HG02571 (cell line): ENCODE measurements at regions not wholly inside any gene's neighbourhood (a gene's known extent, or its start where the extent isn't known, plus 50 kb on each side); places are given as distances from the start of the nearest gene placed in this dataset.

ENCODE experiments used
- ATAC-seq: cut with Tn5 transposase; IDR thresholded peaks from one replicate; pipeline ENCODE4 v1.9.1; 2021; ENCODE audit warnings: mild to moderate bottlenecking, moderate library complexity; ENCODE audit not compliant: unreplicated experiment

DNA sequence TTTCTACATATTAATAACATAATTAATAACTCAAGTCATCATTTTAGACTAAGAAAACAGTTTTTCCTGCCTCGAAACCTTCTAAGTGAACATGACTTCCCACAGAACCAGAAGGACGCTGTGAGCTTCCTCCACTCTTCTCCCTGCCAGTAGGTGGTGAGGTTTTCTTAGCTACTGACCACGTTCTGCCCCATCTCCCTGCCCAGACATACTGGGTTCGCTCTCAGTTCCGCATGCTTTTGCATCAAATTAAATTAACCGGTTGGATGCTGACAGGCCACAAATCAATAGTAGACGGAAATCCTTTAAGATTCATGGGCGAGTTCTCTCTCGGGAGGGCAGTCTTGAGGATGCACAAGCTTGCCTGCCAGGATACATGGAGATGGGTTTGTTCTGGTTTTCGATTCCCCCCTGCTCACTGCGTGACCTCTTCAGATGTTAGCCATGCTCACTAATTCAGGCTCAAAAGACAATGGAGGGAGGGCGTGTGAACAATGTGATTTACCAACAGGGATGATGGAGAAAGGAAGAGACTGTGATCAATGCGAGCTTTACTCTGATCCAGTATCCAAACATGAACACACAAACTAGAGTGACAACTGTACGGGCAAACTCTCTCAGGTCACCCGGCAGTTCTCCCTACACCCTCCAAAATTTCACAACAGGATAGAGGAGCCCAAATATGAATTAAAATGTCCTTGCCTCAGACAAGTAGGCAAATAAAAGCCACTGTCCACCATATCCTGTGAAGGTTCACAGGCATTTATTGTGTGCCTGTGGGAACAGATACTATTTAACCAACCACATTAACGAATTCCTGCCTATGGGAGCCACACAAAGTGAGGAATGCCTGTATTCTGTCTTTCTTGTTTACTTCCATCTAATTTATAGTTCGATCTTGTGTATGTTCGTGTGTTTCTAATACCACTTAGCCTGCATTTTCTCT, 375.7 kb downstream of the EIPR1 start:
- ATAC-seq = no peak

DNA sequence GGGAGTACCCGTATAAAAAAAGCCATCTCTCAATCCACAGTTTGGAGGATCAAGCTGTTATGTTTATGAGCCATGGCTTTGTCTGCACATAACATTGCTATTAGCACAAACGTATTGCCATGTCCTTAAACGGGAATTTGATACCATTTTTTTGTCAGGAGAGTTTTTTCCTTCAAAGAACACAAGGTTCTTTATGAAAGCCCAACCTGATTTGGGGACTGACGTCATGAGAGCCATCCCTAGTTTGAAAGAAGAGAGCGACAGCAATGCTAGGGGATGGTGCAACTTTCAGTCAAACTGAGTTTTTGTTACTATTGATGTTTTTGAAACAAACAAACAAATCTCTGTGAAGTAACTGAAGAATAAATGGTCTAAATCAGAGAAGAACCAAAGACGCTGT, 376.6 kb downstream of the EIPR1 start:
- ATAC-seq = no peak

DNA sequence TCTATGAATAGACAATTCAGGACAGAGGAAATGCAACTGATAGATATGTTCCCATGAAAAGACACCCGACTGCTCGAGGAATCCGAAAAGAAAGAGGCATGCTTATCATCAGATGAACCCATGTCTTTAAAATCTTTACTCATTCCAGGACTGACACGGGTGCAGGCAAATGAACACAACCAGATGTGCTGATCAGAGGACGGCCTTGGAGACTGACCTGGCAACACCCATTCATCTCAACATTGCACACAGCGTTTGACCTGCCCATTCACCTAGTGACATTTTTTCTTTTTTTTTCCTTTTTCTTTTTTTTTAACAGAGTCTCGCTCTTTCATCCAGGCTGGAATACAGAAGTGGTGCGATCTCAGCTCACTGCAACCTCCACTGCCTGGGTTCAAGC, 377.5 kb downstream of the EIPR1 start:
- no peak for ATAC-seq

DNA sequence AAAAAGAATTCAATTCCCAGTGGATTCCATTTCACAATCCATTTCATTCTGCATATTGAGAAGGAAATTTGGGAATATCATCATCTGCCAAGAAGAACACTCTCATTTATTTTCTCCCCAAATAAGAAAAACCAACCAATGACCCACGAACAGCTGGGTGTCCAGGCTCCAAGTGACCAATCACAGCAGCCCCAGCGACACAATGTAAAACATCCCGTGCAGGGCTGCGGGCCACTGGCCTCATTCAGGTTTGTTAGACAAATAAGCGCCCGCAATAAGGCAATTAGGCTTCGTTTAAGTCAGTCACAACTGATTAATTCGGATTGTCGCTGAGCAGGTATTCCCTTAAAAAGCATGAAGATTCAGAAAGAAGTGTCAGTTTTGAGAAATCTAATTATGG, 378.6 kb downstream of the EIPR1 start:
- ATAC-seq = no peak

DNA sequence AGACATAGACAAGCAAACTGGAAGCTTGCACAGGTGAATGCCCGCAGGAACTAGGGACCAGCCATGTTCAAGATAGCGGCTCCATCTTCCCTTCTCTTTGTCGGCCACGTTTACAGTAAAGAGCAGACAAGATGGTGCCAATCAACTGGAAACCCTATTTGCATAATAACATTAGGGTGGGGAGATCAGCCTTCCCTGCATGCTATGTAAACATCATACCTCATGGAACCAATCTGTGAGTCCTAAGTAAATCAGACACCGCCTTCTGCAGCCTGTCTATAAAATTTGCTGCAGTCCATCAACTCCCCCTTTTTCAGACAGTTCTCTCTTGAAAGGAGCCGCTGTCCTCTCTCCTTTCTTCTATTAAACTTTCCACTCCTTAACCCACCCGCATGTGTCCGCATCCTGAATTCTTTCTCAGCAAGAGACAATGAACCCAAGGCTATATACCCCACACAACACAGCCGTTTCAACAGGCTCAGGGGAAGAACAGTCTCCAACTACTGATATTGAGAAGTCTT, 384.4 kb downstream of the EIPR1 start:
- ATAC-seq = no peak

DNA sequence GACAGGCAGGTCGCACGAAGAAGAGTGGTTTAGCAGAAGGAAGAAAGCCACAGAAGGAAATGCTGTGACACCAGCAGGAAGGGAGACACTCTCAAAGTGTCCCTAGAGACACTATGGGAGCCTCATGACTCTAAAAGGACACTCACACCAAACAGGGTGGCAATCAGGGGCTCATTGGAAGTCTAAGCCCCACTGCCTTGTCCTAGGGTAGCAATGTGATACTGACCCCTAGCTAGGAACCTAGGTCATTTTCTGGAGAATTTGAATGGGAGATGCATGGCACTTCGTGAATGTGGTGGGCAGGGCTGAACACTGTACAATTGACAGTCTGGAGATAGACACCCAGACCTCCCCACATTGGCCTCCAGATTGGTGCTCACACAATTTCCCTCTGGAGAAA, 385.0 kb downstream of the EIPR1 start:
- ATAC-seq = no peak

DNA sequence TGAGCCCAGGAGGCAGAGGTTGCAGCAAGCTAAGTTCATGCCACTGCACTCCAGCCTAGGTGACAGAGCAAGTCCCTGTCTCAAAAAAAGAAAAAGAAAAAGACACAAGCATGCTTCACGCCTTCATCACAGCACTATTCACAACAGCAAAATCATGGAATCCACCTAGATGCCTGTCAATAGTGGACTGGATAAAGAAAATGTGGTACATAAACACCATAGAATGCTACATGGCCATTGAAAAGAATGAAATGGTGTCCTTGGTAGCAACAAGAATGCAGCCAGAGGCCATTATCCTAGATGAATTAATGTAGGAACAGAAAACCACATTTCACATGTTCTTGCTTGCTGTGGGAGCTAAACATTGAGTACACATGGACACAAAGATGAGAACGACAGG, 392.6 kb downstream of the EIPR1 start:
- ATAC-seq = no peak

DNA sequence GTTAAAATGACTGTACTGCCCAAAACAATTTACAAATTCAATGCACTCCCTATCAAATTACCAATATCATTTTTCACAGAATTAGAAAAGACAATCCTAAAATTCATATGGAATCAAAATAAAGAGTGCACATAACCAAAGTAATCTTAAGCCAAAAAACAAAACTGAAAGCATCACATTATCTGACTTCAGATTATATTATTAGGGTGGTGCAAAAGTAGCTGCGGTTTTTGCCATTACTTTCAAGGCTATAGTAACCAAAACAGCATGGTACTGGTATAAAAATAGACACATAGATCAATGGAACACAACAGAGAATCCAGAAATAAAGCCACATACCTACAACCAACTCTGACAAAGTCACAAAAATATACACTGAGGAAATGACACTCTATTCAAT, 396.6 kb downstream of the EIPR1 start:
- no peak for ATAC-seq

DNA sequence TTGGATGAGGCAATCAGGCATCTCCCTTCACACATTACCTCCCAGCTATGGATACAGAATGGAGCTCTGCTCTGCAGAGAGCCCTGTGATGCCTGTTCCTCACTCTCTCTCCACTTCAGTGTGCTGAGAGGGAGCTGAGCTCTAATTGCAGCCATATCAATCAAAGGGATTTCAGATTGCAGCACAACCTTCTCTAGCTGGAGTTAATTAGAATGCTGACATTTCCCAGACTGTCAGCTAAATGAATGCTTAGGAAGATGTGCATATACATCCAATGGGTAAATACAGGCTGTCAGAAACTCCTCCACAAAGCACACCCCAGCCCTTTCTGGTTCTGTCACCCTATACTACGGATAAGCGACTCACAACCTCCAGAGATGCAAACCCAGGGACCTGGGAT, 402.6 kb downstream of the EIPR1 start:
- no peak for ATAC-seq

DNA sequence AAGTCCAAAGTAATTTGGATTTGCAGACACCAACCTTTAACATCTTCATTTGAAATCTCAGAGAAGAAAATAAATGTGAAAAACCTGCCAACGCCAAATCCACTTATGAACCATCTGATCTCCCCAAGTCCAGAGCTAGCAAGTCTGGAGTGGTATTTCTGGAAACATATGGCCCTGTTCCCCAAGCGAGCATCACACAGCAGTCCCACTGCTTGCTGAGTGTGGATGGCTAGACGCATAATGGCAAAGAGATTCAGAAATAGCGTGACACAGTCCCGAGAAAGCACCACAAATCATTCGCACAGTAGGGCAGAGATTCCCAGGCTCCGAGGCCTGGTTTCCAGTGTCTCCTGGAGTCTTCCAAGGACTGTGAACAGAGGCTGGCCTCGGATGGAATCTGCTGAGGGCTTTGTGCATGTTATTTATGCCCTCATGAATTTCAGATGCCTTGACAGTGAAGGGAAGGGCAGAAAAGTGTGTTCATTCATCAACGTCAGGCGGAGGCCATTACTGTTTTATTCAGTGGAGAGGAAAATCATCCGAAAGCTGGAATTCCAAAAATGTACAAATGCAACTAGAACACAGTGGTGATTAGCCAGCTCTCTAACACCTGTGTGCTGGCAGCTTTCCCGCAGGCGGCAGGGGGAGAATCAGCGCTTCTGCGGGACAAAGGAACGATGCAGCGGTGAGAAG, 417.0 kb downstream of the EIPR1 start:
- no peak for ATAC-seq

DNA sequence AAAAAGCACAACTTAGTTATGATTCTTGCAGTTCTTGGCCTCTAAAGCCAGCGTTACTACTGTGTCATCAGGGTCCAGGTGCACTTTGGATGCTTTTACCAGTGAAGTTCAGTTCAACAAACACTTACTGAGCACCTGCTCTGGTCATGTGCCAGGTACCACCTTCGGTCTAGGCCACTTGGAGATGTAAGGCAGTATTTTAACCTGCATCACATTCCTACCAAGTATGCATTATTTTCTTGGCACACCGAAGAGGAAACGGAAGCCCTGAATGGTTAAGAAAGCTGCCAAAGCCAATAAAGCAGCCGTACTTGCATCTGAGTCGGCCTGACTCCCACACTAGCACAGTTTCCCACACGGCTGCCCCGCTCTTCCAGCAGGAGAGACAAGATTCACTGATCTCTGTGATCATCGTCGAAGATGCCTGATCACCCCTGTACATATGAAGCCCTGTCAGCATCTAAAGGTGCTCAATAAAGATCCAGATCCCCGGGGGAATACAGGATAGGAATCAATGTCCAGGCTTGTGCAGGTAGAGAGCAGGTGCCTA, 427.1 kb downstream of the EIPR1 start:
- ATAC-seq = no peak

DNA sequence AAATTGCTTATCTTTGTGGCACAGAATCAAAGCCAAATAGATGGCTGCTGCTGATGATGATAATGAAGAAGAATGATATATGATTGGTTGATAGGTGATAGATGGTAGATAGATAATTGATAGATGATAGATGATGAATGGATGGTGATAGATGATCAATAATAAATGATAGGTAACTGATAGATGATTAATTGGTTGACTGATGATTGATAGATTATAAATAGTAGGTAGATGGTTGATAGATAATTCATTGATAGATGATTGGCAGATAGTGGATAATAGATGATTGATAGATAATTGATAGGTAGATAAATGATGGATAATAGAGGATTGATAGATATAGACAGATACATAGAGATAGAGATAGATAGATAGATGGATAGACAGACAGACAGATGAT, 430.2 kb downstream of the EIPR1 start:
- no peak for ATAC-seq

DNA sequence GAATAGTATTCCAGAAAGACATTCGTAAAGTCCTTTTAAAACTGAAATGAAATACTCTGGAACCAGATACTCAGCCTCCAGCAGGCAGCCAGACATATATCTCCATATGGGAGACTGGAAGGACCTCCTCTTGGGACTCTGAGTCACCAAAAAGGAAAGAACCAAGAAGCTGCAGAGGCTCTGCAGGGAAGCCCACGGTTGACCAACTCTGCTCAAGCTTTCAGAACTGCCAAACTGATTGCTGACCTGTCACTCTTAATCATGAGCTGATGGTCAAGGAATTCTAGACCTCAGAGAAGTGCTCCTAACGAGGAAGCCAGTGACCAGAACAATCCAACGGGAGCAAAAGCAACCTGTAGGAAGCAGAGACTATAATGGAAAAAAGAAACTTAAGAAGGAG, 434.7 kb downstream of the EIPR1 start:
- no peak for ATAC-seq

DNA sequence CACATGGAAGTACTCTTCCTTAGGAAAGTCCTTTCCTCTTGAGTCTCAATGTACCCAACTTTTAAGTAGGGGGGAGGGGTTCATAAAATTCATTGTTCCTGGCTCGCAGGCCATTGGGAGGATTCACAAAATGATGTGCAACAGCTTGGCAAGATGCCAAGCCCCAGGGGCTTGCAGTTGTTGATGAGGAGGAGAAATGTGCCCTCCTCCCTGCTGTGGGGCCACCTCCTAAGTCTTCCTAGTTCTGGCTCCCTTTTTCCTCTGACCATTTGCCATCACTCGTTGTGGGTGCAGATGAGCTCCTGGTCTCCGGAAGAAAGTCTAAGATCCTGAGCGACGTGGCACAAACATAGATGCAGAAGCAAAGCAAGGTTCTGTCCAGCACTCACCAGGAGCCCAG, 435.4 kb downstream of the EIPR1 start:
- no peak for ATAC-seq

DNA sequence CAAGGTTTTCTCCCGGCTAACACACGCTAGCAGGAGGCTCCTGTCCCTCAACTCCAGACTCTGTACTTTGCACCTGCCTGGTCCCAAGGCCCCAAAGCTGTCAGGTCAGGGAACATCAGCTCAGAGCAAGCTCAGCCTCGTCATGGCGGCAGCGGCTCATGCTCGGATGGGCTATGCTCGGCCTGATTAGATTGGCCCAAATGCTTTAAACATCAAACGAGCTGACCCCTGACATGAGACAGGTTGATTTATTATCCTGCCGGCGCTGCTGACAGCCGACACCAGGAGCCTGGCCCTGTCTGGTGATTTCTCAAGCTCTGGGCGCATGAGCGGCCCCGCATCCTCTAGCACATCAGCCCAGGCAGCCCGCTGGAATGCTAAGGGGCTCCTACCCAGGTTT, 436.4 kb downstream of the EIPR1 start:
- no peak for ATAC-seq

DNA sequence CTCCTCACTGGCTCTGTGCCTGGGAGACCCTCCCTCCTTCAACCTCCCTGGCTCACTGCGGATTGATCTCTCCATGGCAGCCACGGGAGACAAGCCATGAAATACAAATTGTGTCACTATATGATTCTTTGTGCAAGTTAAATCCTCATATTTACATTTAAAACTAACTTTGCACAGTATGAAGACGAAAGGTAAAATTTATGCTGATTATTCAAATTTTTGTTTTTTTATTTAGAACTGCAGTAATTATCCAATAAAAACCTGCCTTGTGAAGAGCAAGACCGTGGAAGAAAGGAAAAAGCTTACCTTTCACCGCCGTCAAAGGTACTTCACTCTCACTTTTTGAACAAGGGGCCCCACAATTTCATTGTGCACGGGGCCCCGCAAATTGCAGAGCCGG, 436.9 kb downstream of the EIPR1 start:
- ATAC-seq = no peak

DNA sequence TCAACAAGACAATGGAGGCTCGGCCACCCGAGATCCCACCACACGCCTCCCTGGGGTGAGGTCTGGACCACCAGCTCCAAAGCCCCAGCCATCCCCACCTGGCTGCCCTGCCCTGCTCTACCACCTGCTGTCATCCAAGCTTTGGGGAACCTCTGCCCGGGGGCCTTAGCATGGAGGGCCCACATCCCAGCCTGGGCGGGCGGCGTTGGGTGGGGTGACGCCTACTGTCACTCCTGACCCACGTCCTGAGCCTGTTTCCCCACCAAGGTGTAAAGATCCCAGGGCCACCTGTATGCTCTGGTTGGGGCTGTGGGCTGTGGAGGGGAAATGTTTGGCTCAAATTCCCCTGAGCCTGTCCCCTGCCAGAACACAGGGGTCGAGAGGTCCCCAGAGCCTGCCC, 437.6 kb downstream of the EIPR1 start:
- ATAC-seq = no peak

DNA sequence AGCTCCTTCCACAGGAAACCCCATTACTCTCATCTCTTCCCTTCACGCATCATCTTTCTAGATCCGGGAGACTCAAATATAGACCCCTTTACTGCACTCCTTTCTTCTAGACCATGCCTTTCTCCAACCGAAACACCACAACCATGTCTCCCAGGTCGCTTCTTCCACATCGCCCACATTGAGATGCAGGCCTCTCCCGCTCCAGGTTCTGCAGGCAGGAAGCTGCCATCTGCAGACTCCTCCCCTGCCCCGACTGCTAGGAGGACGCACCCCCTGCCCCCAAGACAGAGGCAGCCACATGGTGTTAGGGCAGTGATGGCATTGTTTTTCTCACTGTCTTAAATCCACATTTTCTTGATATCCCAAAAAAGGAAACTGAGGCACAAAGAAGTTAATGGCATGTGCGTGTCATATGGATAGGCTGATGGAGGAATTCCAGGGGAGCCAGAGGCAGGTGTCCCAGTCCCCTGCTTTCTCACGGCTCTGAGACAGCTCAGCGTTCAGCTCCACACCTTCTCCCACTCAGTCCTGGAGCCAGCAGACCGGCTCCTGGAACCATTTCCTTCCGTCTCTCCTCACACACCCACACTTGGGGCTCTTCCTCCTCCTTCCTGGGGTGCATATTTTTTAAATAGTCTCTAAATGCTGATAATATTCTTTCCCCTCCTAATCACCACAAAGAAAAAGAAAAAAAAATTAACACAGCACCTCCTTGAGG, 438.4 kb downstream of the EIPR1 start:
- no peak for ATAC-seq

DNA sequence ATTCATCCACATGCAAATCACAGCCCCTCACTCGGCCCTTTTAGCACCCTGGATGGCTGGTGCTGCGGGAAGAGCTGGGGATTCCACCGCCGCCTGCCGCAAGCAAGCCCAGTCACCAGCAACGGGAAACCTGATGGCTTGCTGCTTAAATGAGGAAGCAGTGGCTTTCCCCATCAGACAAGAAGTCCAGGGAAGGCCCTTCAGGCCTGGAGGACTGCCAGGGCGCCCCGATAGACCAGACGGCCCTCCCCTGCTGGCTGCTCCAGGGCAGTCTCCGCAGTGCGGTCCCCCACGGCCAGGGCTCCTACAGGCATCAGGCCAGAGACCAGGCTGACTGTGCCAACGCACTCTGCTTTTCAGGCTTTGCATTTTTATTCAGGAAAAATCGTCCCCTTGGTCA, 439.1 kb downstream of the EIPR1 start:
- no peak for ATAC-seq

DNA sequence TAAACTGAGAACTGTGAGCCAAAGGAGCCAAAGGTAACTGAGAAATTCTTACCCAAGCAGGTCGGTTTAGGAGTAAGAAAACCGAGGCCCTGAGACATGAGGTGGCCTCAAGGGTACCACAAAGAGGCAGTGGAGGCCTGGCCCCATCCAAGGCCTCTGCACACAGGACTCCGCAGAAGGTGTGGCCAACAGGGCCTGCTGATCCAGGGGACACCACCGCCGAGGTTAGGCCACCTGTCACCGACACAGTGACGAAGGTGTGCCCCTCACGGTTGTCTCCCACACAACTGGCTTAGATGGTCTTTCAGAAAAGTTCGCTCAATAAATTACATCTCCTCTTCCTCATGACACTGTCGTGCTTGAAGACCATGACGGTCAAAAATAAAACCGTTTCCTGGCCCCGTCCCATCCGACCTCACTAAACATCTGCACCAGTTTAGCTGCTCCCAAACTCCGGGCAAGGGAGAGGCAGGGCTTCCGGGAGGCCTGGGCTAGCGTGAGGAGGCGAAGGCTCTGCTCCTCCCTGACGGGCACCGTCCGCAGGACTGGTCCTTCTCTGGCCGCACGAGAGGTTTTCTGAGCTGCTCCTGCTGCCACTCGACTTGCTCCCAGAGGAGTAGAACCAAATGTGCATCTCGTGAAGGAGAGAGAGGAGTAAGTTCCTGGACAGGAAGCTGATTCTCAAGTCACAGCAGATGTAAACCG, 442.0 kb downstream of the EIPR1 start:
- no peak for ATAC-seq

DNA sequence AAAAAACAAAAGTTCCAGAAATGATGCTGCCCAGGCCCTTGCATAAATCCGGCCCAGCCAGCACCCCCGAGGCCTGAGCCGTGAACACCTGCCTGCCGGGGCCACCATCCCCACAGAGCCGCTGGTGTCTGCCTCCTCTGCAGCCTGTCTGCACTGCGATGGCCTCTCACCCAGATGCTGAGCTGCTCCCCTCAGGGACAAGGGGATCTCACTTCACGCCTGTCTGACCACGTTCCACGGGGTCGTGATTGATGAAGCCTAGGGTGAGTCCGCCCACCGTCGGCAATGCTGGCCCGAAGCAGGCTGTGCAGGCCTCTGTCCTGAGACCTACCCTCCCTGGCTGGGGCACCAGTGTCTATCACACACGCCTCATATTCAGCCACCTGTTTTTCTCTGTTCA, 444.2 kb downstream of the EIPR1 start:
- ATAC-seq = no peak
